ENCODE measurements at regions not wholly inside any gene's neighbourhood (a gene's known extent, or its start where the extent isn't known, plus 50 kb on each side); places are given as distances from the start of the nearest gene placed in this dataset.

GRCh38 chr2:67846370-67847070 is 216.3 kb downstream of the C1D start:
- ATAC-seq = peak; percentile 87 to 93
- H3K4me1 ChIP-seq (ENCODE audit: control insufficient read depth, insufficient read depth, low read length) = peaks cover 3% of the 10 kb centered on the region
- no peaks in the 10 kb centered on the region for H3K9me3 ChIP-seq (ENCODE audit: control insufficient read depth, low read length)
- intact Hi-C loops (cut with DNase I) = loop anchor here in 3 of 4 donors (10.0 kb wide), 4 partner anchors 192 to 1412 kb away; partner anchors contain the start of gene MEIS1 (in 1 of the 3)
- peak overlapping the region; percentile 33 for H3K4me3 ChIP-seq (ENCODE audit: low read length)
- H3K27ac ChIP-seq (ENCODE audit: low read length) = no peak overlapping the region
- peak; percentile 57 to 86 (median 67) for DNase-seq
- H3K27me3 ChIP-seq (ENCODE audit: control insufficient read depth, insufficient read depth) = no peaks in the 10 kb centered on the region
- WGBS = 8% methylated on average over 16 of the region's 16 CpGs

- DNase-seq (no peak), ATAC-seq (no peak)
- H3K9me3 ChIP-seq (ENCODE audit: control insufficient read depth, low read length) = no peaks in the 10 kb centered on the region
- no peak overlapping the region for H3K27ac ChIP-seq (ENCODE audit: low read length)
- WGBS = 62% methylated on average over 6 of the region's 6 CpGs
- peaks cover 2% of the 10 kb centered on the region for H3K27me3 ChIP-seq (ENCODE audit: control insufficient read depth, insufficient read depth)
- H3K4me3 ChIP-seq (ENCODE audit: low read length) = no peak overlapping the region
- peaks cover 3% of the 10 kb centered on the region for H3K4me1 ChIP-seq (ENCODE audit: control insufficient read depth, insufficient read depth, low read length)
- intact Hi-C loops (cut with DNase I) = loop anchor here in 3 of 4 donors (10.0 kb wide), 4 partner anchors 194 to 1414 kb away; partner anchors contain the start of gene MEIS1 (in 1 of the 3)
Measured at GRCh38 chr2:67848551-67849285, 214.1 kb downstream of the C1D start.

GRCh38 chr2:67851016-67851415 is 211.8 kb downstream of the C1D start:
- peaks cover 2% of the 10 kb centered on the region for H3K27me3 ChIP-seq (ENCODE audit: control insufficient read depth, insufficient read depth)
- H3K9me3 ChIP-seq (ENCODE audit: control insufficient read depth, low read length) = no peaks in the 10 kb centered on the region
- no peak overlapping the region for H3K27ac ChIP-seq (ENCODE audit: low read length)
- intact Hi-C loops (cut with DNase I) = loop anchor here in 1 of 4 donors (10.0 kb wide), 1 partner anchor 184 kb away; no protein-coding TSS in a partner anchor
- DNase-seq (no peak), ATAC-seq (no peak)
- no peak overlapping the region for H3K4me3 ChIP-seq (ENCODE audit: low read length)
- 77% methylated on average over 3 of the region's 3 CpGs for WGBS
- peaks cover 3% of the 10 kb centered on the region for H3K4me1 ChIP-seq (ENCODE audit: control insufficient read depth, insufficient read depth, low read length)

DNA sequence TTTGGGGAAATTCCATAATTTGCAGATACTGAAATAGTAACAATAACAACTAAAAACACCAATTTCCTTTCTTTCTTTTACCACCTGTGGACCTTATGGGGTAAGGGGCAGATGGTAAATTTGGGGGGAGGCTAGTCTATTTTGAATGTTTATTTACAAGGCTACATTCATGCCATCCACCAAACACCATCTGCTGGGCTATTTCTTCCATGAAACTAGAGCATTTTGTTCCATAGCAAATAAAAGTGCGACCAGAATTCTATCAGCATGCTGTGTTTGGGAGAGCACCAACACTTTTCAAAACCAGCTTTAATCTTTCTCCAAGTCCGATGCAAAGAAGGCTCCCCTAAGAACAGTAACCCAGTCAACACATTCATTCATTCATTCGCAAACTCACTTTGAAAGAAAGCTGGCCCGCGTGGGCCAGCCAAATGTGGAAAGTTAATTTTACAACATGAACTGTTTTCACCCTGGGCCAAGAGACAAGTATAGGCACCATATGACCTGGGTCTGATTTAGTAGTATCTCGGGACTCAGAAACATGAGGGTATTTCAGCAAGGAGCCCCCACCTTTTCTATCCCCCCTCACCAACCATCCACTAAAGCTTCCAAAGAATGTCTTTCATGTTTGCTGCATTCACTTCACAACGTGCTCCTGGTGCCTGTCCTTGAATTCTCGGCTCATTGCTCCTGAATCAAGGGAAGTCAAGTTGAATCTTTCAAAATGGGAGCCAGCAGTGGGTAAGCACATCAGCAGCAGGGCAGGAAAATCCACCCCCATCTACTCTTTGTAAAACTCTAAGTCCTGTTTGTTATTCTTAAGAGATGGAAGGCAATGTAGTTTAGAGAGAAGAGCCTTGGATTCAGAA is 210.6 kb downstream of the C1D start:
- no peak overlapping the region for H3K4me3 ChIP-seq (ENCODE audit: low read length)
- intact Hi-C loops (cut with DNase I) = loop anchor here in 1 of 4 donors (10.0 kb wide), 1 partner anchor 183 kb away; no protein-coding TSS in a partner anchor
- no peaks in the 10 kb centered on the region for H3K9me3 ChIP-seq (ENCODE audit: control insufficient read depth, low read length)
- H3K27ac ChIP-seq (ENCODE audit: low read length) = no peak overlapping the region
- H3K4me1 ChIP-seq (ENCODE audit: control insufficient read depth, insufficient read depth, low read length) = no peaks in the 10 kb centered on the region
- no peak for ATAC-seq
- DNase-seq = no peak
- 76% methylated on average over 8 of the region's 8 CpGs for whole genome bisulfite sequencing
- H3K27me3 ChIP-seq (ENCODE audit: control insufficient read depth, insufficient read depth) = peaks cover 2% of the 10 kb centered on the region

DNA sequence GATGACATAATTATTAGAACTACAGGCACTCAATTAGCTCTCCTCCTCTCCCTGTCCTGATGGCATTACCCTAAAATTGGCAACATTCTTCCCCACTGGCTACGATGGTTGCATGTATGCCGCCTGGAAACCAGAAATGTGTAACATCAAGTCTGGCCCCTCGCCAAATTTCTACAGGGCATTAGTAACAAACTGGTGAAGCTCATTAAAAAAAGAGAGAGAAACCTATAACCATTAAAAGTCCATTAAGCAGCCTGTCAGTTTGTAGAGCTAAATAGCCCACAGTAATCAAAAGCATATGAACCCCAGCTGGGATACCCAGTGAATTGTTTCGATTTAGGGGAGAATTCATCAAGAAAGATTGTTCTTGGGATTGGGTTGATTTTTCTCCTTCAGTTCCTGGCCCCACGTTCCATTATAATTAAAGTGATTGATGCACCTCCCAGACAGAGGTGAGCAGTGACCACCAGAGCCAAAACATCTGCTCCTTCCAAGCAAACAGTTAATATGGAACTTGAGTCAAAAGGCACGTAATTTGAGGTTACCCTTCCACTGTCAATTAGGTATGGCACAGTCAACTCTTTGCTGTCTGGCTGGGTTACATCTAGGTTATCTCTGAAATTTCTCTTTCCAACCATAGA is 208.6 kb downstream of the C1D start:
- ATAC-seq = no peak
- Histone ChIP-seq H3K4me3 (ENCODE audit: low read length) (no peak overlapping the region), H3K27me3 (ENCODE audit: control insufficient read depth, insufficient read depth) (peaks cover 2% of the 10 kb centered on the region), H3K27ac (ENCODE audit: low read length) (no peak overlapping the region), H3K9me3 (ENCODE audit: control insufficient read depth, low read length) (peaks cover 2% of the 10 kb centered on the region), H3K4me1 (ENCODE audit: control insufficient read depth, insufficient read depth, low read length) (no peaks in the 10 kb centered on the region)
- intact Hi-C loops (cut with DNase I) = loop anchor here in 1 of 4 donors (10.0 kb wide), 1 partner anchor 181 kb away; no protein-coding TSS in a partner anchor
- 78% methylated on average over 6 of the region's 6 CpGs for WGBS
- DNase-seq = no peak

DNA sequence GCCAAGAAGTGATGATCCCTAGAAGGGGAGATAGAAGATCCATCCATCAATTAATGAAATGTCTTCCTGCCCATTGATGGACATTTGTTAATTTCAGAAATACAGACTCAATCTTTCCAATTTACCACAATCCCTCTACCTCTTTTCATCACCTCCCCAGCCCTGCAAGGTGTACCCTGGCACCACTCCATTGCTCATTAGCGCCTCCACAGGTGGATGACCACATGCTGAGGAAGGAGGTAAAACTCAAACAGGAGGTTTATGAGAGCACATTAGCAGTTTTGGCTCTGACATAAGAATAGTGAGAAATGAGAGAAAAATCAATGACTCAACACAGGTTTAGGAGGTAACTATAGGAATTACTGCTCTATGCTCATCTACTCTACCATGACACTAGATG is 208.0 kb downstream of the C1D start:
- intact Hi-C loops (cut with DNase I) = loop anchor here in 1 of 4 donors (10.0 kb wide), 1 partner anchor 180 kb away; no protein-coding TSS in a partner anchor
- DNase-seq = no peak
- Histone ChIP-seq H3K4me3 (ENCODE audit: low read length) (no peak overlapping the region), H3K27ac (ENCODE audit: low read length) (no peak overlapping the region), H3K27me3 (ENCODE audit: control insufficient read depth, insufficient read depth) (peaks cover 2% of the 10 kb centered on the region), H3K9me3 (ENCODE audit: control insufficient read depth, low read length) (peaks cover 2% of the 10 kb centered on the region), H3K4me1 (ENCODE audit: control insufficient read depth, insufficient read depth, low read length) (no peaks in the 10 kb centered on the region)
- no peak for ATAC-seq
- WGBS = 61% methylated on average over 1 of the region's 1 CpG

DNA sequence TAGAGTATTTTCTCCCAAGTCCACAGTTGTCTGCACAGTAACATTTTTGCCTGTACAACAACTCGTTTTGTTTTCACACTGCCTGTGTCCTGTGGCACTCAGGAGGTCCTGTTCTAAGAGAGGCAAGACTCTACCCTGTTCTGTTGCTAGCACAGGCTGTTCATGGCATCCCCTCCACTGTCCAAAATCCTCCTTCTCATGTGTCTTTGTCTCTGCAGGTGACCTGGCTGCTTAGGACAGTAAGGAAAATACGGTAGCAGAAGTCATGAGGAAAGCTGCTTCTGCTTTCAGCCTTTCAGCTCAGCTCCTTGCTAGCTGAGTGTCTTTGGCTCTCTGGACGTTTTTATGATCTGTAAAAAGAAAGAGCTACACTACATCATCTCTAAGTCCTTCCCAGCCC is 205.9 kb downstream of the C1D start:
- Histone ChIP-seq H3K27ac (ENCODE audit: low read length) (no peak overlapping the region), H3K9me3 (ENCODE audit: control insufficient read depth, low read length) (peaks cover 2% of the 10 kb centered on the region), H3K4me3 (ENCODE audit: low read length) (no peak overlapping the region), H3K4me1 (ENCODE audit: control insufficient read depth, insufficient read depth, low read length) (no peaks in the 10 kb centered on the region), H3K27me3 (ENCODE audit: control insufficient read depth, insufficient read depth) (peaks cover 2% of the 10 kb centered on the region)
- intact Hi-C loops (cut with DNase I) = loop anchor here in 1 of 4 donors (10.0 kb wide), 1 partner anchor 178 kb away; no protein-coding TSS in a partner anchor
- WGBS = 55% methylated on average over 3 of the region's 3 CpGs
- ATAC-seq (no peak), DNase-seq (no peak)

GRCh38 chr2:67857836-67858235 is 205.0 kb downstream of the C1D start:
- ATAC-seq = no peak
- H3K27ac ChIP-seq (ENCODE audit: low read length) = no peak overlapping the region
- intact Hi-C loops (cut with DNase I) = loop anchor here in 1 of 4 donors (10.0 kb wide), 1 partner anchor 177 kb away; no protein-coding TSS in a partner anchor

GRCh38 chr2:67858886-67859285 is 203.9 kb downstream of the C1D start:
- DNase-seq (no peak), ATAC-seq (no peak)
- intact Hi-C loops (cut with DNase I) = loop anchor here in 1 of 4 donors (10.0 kb wide), 1 partner anchor 176 kb away; no protein-coding TSS in a partner anchor
- Histone ChIP-seq H3K4me3 (ENCODE audit: low read length) (no peak overlapping the region), H3K27ac (ENCODE audit: low read length) (no peak overlapping the region), H3K9me3 (ENCODE audit: control insufficient read depth, low read length) (peaks cover 2% of the 10 kb centered on the region), H3K27me3 (ENCODE audit: control insufficient read depth, insufficient read depth) (no peaks in the 10 kb centered on the region), H3K4me1 (ENCODE audit: control insufficient read depth, insufficient read depth, low read length) (no peaks in the 10 kb centered on the region)
- WGBS = 90% methylated on average over 3 of the region's 3 CpGs

More at GRCh38 chr2:67857836-67858235, 205.0 kb downstream of the C1D start:
- Histone ChIP-seq H3K9me3 (ENCODE audit: control insufficient read depth, low read length) (peaks cover 2% of the 10 kb centered on the region), H3K27me3 (ENCODE audit: control insufficient read depth, insufficient read depth) (peaks cover under 1% of the 10 kb centered on the region), H3K4me3 (ENCODE audit: low read length) (no peak overlapping the region), H3K4me1 (ENCODE audit: control insufficient read depth, insufficient read depth, low read length) (no peaks in the 10 kb centered on the region)
- WGBS = 86% methylated on average over 4 of the region's 4 CpGs
- no peak for DNase-seq

GRCh38 chr2:67865917-67866316 is 196.9 kb downstream of the C1D start:
- DNase-seq (no peak), ATAC-seq (no peak)
- Histone ChIP-seq H3K4me3 (ENCODE audit: low read length) (no peak overlapping the region), H3K27ac (ENCODE audit: low read length) (no peak overlapping the region), H3K27me3 (ENCODE audit: control insufficient read depth, insufficient read depth) (no peaks in the 10 kb centered on the region), H3K9me3 (ENCODE audit: control insufficient read depth, low read length) (no peaks in the 10 kb centered on the region), H3K4me1 (ENCODE audit: control insufficient read depth, insufficient read depth, low read length) (no peaks in the 10 kb centered on the region)
- 61% methylated on average over 3 of the region's 3 CpGs for WGBS
- intact Hi-C loops (cut with DNase I) = no loop called here

Measured in right cardiac atrium (tissue), 5 donors.